ENCODE measurements at regions not wholly inside any gene's neighbourhood (a gene's known extent, or its start where the extent isn't known, plus 50 kb on each side); places are given as distances from the start of the nearest gene placed in this dataset.

GRCh38 chr10:47140761-47141348 is 159.1 kb upstream of the GDF10 start:
- Histone ChIP-seq H3K4me2 (replicated peaks; ENCODE audit: extremely low read depth, low read length, poor library complexity, severe bottlenecking) (no peak overlapping the region), H2AFZ (ENCODE audit: insufficient read depth, low read depth, low read length, poor library complexity, severe bottlenecking) (no peak overlapping the region), H3K79me2 (ENCODE audit: insufficient read depth, low read length) (no peaks in the 10 kb centered on the region), H3K9ac (ENCODE audit: insufficient read depth, low read length, poor library complexity, severe bottlenecking) (no peak overlapping the region), H3K9me3 (replicated peaks in 1 of 2; ENCODE audit: control insufficient read depth in 1 of 2, insufficient read depth in 1 of 2, low read length in 2 of 2) (peaks cover 0 to 4% of the 10 kb centered on the region in 2 donors), H3K27me3 (ENCODE audit: control insufficient read depth in 2 of 2, insufficient read depth in 2 of 2, low read length in 2 of 2) (no peaks in the 10 kb centered on the region), H3K4me1 (ENCODE audit: control insufficient read depth in 1 of 2, insufficient read depth in 2 of 2, low read length in 2 of 2) (no peaks in the 10 kb centered on the region), H3K36me3 (replicated peaks in 1 of 2; ENCODE audit: control insufficient read depth in 1 of 2, insufficient read depth in 2 of 2, low read length in 2 of 2) (no peaks in the 10 kb centered on the region), H3K27ac (ENCODE audit: low read depth in 1 of 2, low read length in 2 of 2) (no peak overlapping the region), H4K20me1 (ENCODE audit: insufficient read depth, low read length) (no peaks in the 10 kb centered on the region), H3K4me3 (replicated peaks in 1 of 3; ENCODE audit: low read depth in 2 of 3, low read length in 3 of 3) (no peak overlapping the region)
- Mint-ChIP-seq H3K27me3 (ENCODE audit: low read depth in 3 of 3) (peaks cover 1 to 7% (median 1%) of the 10 kb centered on the region in 3 donors), H3K9me3 (peaks cover 0 to 8% (median 0%) of the 10 kb centered on the region in 7 donors), H3K4me1 (peaks cover 5% of the 10 kb centered on the region), H3K27ac (peak overlapping the region in 1 of 7 donors; percentile 42), H3K36me3 (no peaks in the 10 kb centered on the region), H3K4me3 (no peak overlapping the region)
- WGBS (ENCODE audit: insufficient coverage), result 100% methylated on average over 1 of the region's 6 CpGs
- intact Hi-C loops (cut with micrococcal nuclease), result no loop called here
- no peak for DNase-seq
- TF ChIP-seq, protein P1, sequence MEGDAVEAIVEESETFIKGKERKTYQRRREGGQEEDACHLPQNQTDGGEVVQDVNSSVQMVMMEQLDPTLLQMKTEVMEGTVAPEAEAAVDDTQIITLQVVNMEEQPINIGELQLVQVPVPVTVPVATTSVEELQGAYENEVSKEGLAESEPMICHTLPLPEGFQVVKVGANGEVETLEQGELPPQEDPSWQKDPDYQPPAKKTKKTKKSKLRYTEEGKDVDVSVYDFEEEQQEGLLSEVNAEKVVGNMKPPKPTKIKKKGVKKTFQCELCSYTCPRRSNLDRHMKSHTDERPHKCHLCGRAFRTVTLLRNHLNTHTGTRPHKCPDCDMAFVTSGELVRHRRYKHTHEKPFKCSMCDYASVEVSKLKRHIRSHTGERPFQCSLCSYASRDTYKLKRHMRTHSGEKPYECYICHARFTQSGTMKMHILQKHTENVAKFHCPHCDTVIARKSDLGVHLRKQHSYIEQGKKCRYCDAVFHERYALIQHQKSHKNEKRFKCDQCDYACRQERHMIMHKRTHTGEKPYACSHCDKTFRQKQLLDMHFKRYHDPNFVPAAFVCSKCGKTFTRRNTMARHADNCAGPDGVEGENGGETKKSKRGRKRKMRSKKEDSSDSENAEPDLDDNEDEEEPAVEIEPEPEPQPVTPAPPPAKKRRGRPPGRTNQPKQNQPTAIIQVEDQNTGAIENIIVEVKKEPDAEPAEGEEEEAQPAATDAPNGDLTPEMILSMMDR (IDR thresholded peaks at IDR 0.05), result no peak

- H3K79me2 ChIP-seq (ENCODE audit: insufficient read depth, low read length), result no peaks in the 10 kb centered on the region
- no peaks in the 10 kb centered on the region for H3K36me3 Mint-ChIP-seq
- peaks cover 1 to 5% (median 1%) of the 10 kb centered on the region in 3 donors for H3K27me3 Mint-ChIP-seq (ENCODE audit: low read depth in 3 of 3)
- peaks cover 5% of the 10 kb centered on the region for H3K4me1 Mint-ChIP-seq
- H3K27me3 ChIP-seq (ENCODE audit: control insufficient read depth in 2 of 2, insufficient read depth in 2 of 2, low read length in 2 of 2), result no peaks in the 10 kb centered on the region
- no peak overlapping the region for H3K9ac ChIP-seq (ENCODE audit: insufficient read depth, low read length, poor library complexity, severe bottlenecking)
- H3K4me2 ChIP-seq (replicated peaks; ENCODE audit: extremely low read depth, low read length, poor library complexity, severe bottlenecking), result no peak overlapping the region
- DNase-seq, result no peak
- H3K4me3 Mint-ChIP-seq, result no peak overlapping the region
- peaks cover 0 to 8% (median 0%) of the 10 kb centered on the region in 7 donors for H3K9me3 Mint-ChIP-seq
- intact Hi-C loops (cut with micrococcal nuclease), result no loop called here
- no peaks in the 10 kb centered on the region for H4K20me1 ChIP-seq (ENCODE audit: insufficient read depth, low read length)
- peaks cover 0 to 4% of the 10 kb centered on the region in 2 donors for H3K9me3 ChIP-seq (replicated peaks in 1 of 2; ENCODE audit: control insufficient read depth in 1 of 2, insufficient read depth in 1 of 2, low read length in 2 of 2)
- no peaks in the 10 kb centered on the region for H3K36me3 ChIP-seq (replicated peaks in 1 of 2; ENCODE audit: control insufficient read depth in 1 of 2, insufficient read depth in 2 of 2, low read length in 2 of 2)
- 96% methylated on average over 5 of the region's 5 CpGs for WGBS (ENCODE audit: insufficient coverage)
- H3K27ac ChIP-seq (ENCODE audit: low read depth in 1 of 2, low read length in 2 of 2), result no peak overlapping the region
- H3K4me1 ChIP-seq (ENCODE audit: control insufficient read depth in 1 of 2, insufficient read depth in 2 of 2, low read length in 2 of 2), result peaks cover 2 to 5% of the 10 kb centered on the region in 2 donors
- no peak overlapping the region for H3K4me3 ChIP-seq (replicated peaks in 1 of 3; ENCODE audit: low read depth in 2 of 3, low read length in 3 of 3)
- H2AFZ ChIP-seq (ENCODE audit: insufficient read depth, low read depth, low read length, poor library complexity, severe bottlenecking), result no peak overlapping the region
- H3K27ac Mint-ChIP-seq, result peak overlapping the region in 1 of 7 donors; percentile 42
- TF ChIP-seq, protein P1 (IDR thresholded peaks at IDR 0.05), result no peak
Observed at GRCh38 chr10:47141349-47141748, 158.6 kb upstream of the GDF10 start.
